ENCODE measurements at regions not wholly inside any gene's neighbourhood (a gene's known extent, or its start where the extent isn't known, plus 50 kb on each side); places are given as distances from the start of the nearest gene placed in this dataset.
"Not testable (repeated sequence)": the region's sequence is repeated elsewhere in the genome, so short reads cannot be mapped to it uniquely, and the experiment has no call there.

DNA sequence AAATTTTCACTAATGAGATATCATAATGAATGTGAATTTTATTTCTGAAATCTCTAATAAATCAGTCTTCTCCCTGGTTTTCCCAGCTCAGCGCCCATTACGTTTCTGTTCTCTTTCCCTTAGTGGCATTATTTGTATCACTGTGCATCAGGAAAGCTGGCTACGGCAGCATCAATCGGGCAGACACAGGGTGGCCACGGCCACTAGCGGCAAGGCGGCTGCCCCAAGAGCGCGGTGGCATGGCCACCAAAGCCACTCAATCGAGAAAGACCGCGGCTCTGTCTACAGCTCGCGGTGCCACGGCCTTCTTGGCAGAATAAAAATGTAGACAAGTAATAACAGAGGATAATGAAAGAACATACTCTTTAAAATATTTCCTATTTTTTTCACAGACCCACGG lies 168.0 kb downstream of the RPIA start:
- DNase-seq (ENCODE audit: low spot score) = no peak

DNA sequence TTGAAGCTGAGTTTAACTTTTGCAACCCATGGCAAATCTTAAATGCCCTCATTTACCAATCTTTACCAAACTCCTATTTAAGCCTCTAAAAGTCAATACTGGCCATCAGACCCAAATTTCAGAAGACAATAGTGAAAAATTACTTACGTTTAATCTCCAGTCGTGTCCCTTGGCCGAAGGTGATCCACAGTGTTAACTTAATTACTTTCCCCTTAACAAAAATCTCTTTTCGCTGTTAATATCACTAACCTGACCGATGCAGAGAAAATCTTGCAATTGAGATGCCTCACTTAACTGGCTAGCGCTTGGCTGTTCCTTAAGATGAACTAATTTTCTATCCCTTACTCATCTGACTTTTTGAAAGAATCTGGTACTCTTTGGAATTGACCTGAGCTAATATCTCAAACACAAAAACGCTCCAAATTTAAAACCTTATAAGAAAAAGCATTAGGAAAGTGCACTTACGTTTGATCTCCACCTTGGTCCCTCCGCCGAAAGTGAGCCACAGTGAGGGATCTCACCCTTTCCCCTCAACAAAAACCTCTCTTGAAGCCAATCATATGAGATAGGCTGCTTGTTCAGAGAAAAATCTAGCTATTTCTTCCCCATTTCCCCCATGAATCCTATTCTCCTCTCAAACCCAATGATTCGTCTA lies 169.1 kb downstream of the RPIA start:
- DNase-seq (ENCODE audit: low spot score) = no peak

GRCh38 chr2:88865801-88866371 lies 174.4 kb downstream of the RPIA start:
- no peak for DNase-seq (ENCODE audit: low spot score)

DNA sequence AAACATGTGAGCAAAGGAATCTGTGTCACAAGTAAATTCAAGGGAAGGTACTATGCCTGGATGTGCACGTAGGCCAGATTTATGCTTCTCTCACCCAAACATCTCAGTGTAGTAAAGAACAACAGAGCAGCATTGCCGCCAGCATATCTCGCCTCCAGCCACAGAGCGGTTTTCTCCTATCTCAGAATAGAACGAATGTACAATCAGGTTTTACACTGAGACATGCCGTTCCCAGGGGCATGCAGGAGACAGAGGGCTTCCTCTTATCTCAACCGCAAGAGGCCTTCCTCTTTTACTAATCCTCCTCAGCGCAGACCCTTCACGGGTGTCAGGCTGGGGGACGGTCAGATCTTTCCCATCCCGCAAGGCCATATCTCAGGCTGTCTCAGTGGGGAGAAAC lies 175.3 kb downstream of the RPIA start:
- no peak for DNase-seq (ENCODE audit: low spot score)

GRCh38 chr2:88868861-88869260 lies 177.4 kb downstream of the RPIA start:
- DNase-seq (ENCODE audit: low spot score) = no peak

DNA sequence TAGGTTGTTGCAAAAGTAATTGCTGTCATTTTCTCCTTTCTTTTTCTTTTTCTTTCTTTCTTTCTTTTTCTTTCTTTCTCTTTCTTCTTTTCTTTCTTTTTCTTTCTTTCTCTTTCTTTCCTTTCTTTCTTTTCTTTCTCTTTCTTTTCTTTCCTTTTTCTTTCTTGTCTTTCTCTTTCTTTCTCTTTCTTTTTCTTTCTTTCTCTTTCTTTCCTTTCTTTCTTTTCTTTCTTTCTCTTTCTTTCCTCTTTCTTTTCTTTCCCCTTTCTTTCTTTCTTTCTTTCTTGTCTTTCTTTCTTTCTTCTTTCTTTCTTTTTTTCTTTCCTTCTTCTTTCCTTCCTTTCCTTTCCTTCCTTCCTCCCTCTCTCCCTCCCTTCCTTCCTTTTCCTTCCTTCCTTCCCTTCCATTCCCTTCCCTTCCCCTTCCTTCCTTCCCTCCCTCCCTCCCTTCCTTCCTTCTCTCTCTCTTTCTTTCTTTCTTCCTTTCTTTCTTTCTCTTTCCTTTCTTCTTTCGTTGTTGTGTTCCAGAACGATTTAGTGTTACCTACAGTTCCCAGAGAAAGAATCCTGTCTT lies 178.9 kb downstream of the RPIA start:
- no peak for DNase-seq (ENCODE audit: low spot score)

DNA sequence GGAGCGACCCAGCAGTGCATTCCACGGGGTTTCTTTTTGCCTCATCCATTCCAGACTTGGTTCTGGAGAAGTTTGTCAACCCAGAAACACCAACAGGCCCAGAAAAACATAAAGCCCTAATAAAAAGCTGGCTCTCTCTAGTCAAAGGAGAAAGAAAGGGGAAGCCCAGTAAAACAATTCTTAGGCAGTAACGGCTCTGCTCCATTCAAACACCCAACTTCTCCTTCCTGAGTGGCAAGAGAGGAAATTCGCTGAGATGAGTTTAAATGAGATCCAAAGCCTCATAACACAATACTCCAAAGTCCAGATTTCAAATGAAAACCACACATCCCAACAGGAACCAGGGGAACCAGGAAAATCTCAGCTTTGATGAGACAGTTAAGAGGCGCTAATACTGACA lies 179.9 kb downstream of the RPIA start:
- DNase-seq (ENCODE audit: low spot score) = no peak

- DNase-seq (ENCODE audit: low spot score) = no peak
Measured at GRCh38 chr2:88873620-88874019, 182.1 kb downstream of the RPIA start.

- no peak for DNase-seq (ENCODE audit: low spot score)
Measured at GRCh38 chr2:88874063-88874657, 182.7 kb downstream of the RPIA start.

DNA sequence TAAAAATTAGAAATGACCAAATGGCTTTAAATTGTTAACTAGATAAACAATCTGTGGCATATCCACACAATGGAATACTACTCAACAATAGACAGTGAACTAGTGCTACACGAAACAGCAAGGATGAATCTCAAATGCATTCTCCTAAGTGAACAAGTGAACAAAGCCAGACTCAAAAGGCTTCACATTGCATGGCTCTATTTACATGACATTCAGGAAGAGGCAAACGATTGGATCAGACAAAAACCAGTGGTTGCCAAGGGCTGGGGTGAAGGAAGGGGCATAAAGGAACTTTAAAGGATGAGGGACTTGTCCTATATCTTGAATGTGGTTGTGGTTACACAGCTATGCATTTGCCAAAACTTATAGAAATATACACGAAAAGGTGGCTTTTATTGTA lies 184.3 kb downstream of the RPIA start:
- no peak for DNase-seq (ENCODE audit: low spot score)

- no peak for DNase-seq (ENCODE audit: low spot score)
Measured at GRCh38 chr2:88880441-88880953, 189.0 kb downstream of the RPIA start.

DNA sequence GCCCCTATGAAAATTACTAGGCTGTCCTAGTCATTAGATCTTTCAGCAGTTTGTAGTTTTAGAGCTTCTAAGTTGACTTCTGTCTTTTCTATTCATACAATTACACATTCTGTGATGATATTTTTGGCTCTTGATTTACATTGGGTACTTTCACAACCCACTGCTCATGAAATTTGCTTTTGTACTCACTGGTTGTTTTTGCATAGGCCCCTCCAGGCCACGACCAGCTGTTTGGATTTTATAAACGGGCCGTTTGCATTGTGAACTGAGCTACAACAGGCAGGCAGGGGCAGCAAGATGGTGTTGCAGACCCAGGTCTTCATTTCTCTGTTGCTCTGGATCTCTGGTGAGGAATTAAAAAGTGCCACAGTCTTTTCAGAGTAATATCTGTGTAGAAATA lies 193.8 kb downstream of the RPIA start:
- DNase-seq (ENCODE audit: low spot score) = no peak

GRCh38 chr2:88885679-88886416 lies 194.4 kb downstream of the RPIA start:
- DNase-seq (ENCODE audit: low spot score) = no peak

DNA sequence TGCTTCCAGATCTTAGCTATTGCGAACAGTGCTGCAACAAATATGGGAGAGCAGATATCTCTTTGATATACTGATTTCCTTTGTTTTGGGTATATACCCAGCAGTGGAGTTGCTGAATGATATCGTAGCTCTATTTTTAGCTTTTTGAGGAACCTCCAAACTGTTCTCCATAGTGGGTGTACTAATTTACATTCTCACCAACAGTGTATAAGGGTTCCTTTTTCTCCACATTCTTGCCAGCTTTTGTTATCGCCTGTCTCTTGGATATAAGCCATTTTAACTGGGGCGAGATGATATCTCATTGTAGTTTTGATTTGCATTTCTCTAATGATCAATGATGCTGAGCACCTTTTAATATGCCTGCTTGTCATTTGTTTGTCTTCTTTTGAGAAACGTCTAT lies 196.0 kb downstream of the RPIA start:
- not testable (repeated sequence) for DNase-seq (ENCODE audit: low spot score)

GRCh38 chr2:88892207-88892606 lies 200.7 kb downstream of the RPIA start:
- DNase-seq (ENCODE audit: low spot score) = no peak

GRCh38 chr2:88892788-88893187 lies 201.3 kb downstream of the RPIA start:
- DNase-seq (ENCODE audit: low spot score) = no peak

DNA sequence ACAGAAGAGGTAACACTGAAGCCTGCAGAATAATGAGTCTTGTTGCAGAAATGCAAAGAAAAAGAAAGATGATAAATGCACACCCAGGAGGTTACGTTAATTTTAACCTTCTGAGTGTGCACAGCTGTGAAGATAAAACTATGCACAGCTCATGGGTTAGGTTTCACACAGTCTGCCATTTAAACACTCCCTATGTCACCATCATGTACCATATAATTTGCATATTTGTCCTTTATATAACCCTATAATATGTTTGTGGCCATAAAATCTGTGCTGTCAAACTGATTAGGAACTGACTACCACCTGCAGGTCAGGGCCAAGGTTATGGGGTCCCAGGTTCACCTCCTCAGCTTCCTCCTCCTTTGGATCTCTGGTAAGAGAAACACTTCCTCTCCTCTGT lies 205.5 kb downstream of the RPIA start:
- DNase-seq (ENCODE audit: low spot score) = no peak

- DNase-seq (ENCODE audit: low spot score) = no peak
Measured at GRCh38 chr2:88897715-88898114, 206.2 kb downstream of the RPIA start.

DNA sequence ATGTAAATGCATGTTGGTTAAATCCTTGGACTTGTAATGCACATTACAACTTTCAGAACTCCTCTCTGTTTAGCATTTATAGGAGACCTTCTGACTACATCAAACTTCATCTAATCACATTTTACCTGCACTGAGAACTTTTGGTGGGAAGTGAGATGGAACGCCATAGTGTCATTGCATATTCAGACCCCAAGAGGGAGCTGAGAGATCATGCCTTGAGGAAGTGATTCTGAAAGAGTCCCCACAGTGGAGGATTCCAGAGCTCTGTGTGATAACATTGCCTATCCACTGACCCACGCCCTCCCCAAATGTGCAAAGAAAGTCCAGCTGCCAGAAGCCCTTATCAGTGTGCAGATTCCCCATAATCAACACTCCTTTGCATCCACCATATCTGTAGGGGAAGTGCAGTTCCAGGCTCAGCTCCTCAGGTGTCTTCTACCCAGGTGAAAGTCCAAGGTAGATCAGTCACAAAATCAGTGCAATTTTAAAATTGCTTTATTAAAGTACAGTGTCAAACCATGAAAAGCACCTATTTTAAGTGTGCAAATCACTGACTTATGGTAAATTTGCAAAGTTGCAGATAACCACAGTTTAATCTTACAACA lies 212.4 kb downstream of the RPIA start:
- DNase-seq (ENCODE audit: low spot score) = no peak

GRCh38 chr2:88913280-88913679 lies 221.8 kb downstream of the RPIA start:
- DNase-seq (ENCODE audit: low spot score) = no peak

DNA sequence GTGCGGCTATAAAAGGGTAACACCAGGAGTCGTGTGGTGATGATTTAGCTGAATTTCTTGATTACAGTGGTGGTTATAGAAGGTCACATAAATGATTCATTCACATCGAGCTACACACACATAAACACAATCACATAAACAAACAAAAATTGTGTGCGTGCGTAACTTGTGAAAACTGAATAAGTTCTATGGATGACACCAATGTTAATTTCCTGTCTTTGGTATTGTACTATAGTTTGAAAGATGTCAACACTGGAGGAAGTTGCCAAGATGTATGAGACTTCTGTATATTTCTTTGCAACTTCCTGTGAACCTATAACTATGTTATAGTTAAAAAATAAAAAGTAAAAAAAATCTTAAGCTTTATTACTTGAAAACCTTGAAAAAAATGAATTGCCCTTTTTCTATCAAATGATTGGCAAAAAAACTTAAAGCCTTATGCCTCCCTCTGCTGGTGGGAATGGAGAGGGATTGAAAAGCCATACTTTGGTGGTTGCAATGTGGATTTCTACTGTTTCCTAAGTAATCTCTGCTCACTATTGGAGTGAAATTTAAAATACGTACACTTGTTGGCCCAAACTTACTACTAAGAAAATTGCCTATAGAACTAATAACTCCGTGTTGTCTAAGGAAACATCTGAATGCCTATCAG lies 227.7 kb downstream of the RPIA start:
- no peak for DNase-seq (ENCODE audit: low spot score)

Data from mesenteric fat pad (tissue), 1 donor.